ENCODE measurements at regions not wholly inside any gene's neighbourhood (a gene's known extent, or its start where the extent isn't known, plus 50 kb on each side); places are given as distances from the start of the nearest gene placed in this dataset.

DNA sequence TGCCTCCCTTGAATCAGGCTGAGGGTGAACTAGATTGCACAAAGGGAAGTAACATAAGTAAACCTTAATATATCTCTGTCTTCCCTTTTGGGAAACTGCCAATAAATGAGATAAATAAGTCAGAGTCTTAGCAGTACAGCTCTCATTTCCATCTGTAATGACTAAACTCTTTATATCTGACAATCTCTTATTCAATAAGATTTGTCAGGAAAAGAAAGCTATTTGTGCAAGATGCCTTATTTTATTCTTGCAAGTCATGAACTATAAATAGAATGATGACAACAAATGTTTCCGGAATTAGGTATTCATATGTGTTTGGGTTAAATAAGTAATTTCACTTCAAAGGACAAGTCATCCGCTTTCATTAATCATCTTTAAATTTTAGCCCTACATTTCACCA, 229.2 kb downstream of the PTGER3 start:
- TF ChIP-seq, protein P1, sequence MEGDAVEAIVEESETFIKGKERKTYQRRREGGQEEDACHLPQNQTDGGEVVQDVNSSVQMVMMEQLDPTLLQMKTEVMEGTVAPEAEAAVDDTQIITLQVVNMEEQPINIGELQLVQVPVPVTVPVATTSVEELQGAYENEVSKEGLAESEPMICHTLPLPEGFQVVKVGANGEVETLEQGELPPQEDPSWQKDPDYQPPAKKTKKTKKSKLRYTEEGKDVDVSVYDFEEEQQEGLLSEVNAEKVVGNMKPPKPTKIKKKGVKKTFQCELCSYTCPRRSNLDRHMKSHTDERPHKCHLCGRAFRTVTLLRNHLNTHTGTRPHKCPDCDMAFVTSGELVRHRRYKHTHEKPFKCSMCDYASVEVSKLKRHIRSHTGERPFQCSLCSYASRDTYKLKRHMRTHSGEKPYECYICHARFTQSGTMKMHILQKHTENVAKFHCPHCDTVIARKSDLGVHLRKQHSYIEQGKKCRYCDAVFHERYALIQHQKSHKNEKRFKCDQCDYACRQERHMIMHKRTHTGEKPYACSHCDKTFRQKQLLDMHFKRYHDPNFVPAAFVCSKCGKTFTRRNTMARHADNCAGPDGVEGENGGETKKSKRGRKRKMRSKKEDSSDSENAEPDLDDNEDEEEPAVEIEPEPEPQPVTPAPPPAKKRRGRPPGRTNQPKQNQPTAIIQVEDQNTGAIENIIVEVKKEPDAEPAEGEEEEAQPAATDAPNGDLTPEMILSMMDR (IDR thresholded peaks at IDR 0.05), result no peak
- TF ChIP-seq POLR2A (IDR thresholded peaks at IDR 0.05), result no peak
- 68 to 75% methylated on average over 2 of the region's 2 CpGs for WGBS, 2 donors
- no peak for DNase-seq
- Histone ChIP-seq H3K27ac (no peak overlapping the region), H3K4me1 (no peaks in the 10 kb centered on the region), H3K4me3 (no peak overlapping the region), H3K9me3 (no peaks in the 10 kb centered on the region), H3K36me3 (ENCODE audit: low read depth, missing control alignments) (no peaks in the 10 kb centered on the region), H3K27me3 (no peaks in the 10 kb centered on the region)
- intact Hi-C loops (cut with DNase I; ENCODE audit: low total_unique reads), result no loop called here

DNA sequence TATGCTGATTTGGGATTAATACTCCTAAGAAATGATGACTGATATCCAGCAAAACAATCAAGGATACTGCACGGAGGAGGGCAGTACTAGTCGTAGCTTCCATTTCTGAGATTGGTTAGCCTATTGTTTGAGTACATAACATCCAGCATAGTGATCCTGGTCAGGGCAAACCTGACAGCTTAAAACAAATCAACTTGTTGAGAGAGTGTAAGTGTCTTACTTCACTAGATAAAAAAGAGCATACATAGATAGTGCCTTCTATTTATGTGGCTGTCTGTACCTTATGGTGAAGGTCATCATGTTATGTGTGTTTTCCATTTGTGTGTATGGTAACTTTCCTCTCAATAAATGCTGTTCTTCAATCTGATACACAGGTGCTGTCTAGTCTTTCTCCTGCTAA, 228.4 kb downstream of the PTGER3 start:
- H3K4me3 ChIP-seq, result no peak overlapping the region
- H3K27ac ChIP-seq, result no peak overlapping the region
- WGBS, 2 donors, result 70 to 73% methylated on average over 2 of the region's 2 CpGs
- no peaks in the 10 kb centered on the region for H3K4me1 ChIP-seq
- intact Hi-C loops (cut with DNase I; ENCODE audit: low total_unique reads), result no loop called here
- DNase-seq, result no peak
- H3K27me3 ChIP-seq, result no peaks in the 10 kb centered on the region
- no peaks in the 10 kb centered on the region for H3K9me3 ChIP-seq
- H3K36me3 ChIP-seq (ENCODE audit: low read depth, missing control alignments), result no peaks in the 10 kb centered on the region
- TF ChIP-seq POLR2A (IDR thresholded peaks at IDR 0.05), result no peak
- TF ChIP-seq, protein P1 (IDR thresholded peaks at IDR 0.05), result no peak

DNA sequence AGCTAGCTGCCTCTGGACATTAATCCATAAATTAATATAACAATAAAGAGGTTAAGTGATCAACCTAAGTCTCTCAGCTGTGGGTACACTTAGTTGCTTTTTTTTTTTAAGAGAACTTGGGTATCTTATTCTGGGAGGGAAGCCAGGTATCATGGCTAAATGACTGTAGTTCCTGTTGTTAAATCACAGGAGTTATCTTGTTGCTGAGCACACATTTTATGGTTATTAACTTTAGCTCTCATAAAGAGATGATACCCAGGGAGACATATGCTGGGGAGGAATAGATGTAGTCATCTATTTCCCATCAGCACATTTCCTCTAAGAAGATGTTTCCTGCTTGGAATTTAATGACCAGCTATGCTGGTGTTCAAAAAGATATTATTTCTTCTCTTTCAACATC, 227.8 kb downstream of the PTGER3 start:
- no peak for DNase-seq
- intact Hi-C loops (cut with DNase I; ENCODE audit: low total_unique reads), result no loop called here
- H3K36me3 ChIP-seq (ENCODE audit: low read depth, missing control alignments), result no peaks in the 10 kb centered on the region
- TF ChIP-seq POLR2A (IDR thresholded peaks at IDR 0.05), result no peak
- TF ChIP-seq, protein P1 (IDR thresholded peaks at IDR 0.05), result no peak
- no peak overlapping the region for H3K27ac ChIP-seq
- no peaks in the 10 kb centered on the region for H3K9me3 ChIP-seq
- no peaks in the 10 kb centered on the region for H3K4me1 ChIP-seq
- no peak overlapping the region for H3K4me3 ChIP-seq
- no peaks in the 10 kb centered on the region for H3K27me3 ChIP-seq

DNA sequence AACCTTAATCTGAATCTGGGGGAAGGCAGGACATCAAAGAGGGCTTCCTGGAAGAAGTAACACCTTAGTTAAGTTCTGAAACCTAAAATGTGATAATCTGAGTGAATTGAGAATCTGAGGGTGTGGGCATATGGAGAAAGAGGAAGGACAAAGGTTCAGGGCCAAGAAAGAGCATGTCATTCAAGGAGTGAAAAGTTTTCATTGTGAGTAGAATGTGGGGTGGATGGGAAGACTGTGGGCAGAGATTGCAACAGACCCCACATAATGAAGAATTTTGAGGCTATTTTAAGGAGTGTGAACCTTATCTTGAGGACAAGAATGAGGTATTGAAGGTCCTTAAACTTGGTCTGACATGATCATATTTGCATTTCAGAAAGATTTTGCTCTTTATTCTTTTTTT, 227.2 kb downstream of the PTGER3 start:
- TF ChIP-seq, protein P1 (IDR thresholded peaks at IDR 0.05), result no peak
- TF ChIP-seq POLR2A (IDR thresholded peaks at IDR 0.05), result no peak
- Histone ChIP-seq H3K36me3 (ENCODE audit: low read depth, missing control alignments) (no peaks in the 10 kb centered on the region), H3K9me3 (no peaks in the 10 kb centered on the region), H3K27me3 (no peaks in the 10 kb centered on the region), H3K27ac (no peak overlapping the region), H3K4me1 (no peaks in the 10 kb centered on the region), H3K4me3 (no peak overlapping the region)
- no peak for DNase-seq
- intact Hi-C loops (cut with DNase I; ENCODE audit: low total_unique reads), result no loop called here

DNA sequence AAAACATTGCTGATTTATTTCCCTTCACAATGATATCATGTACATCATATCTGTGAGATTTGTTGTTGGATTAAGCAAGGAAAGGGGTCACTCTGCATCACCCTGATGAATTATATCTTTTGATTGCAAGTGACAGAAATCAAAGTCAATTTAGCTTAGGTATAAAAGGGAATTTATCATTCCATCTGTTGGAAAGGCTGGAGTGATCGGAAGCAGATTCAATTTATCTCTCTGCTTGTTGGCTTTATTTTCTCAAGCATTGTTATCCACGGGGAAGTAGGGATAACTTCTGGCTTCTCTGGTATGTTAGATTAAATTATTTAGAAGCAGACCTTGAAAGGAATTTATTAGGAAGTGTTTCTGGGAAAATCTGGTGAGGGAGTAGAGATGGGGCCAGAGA, 226.6 kb downstream of the PTGER3 start:
- H3K27ac ChIP-seq, result no peak overlapping the region
- H3K4me3 ChIP-seq, result no peak overlapping the region
- DNase-seq, result no peak
- intact Hi-C loops (cut with DNase I; ENCODE audit: low total_unique reads), result no loop called here
- H3K9me3 ChIP-seq, result no peaks in the 10 kb centered on the region
- H3K36me3 ChIP-seq (ENCODE audit: low read depth, missing control alignments), result no peaks in the 10 kb centered on the region
- no peak for TF ChIP-seq POLR2A (IDR thresholded peaks at IDR 0.05)
- TF ChIP-seq, protein P1 (IDR thresholded peaks at IDR 0.05), result no peak
- H3K27me3 ChIP-seq, result no peaks in the 10 kb centered on the region
- H3K4me1 ChIP-seq, result no peaks in the 10 kb centered on the region
- WGBS, 2 donors, result 46 to 55% methylated on average over 2 of the region's 2 CpGs
